Left lobe of liver (tissue), 2 donors: ENCODE measurements at regions not wholly inside any gene's neighbourhood (a gene's known extent, or its start where the extent isn't known, plus 50 kb on each side); places are given as distances from the start of the nearest gene placed in this dataset.
"Not testable (repeated sequence)": the region's sequence is repeated elsewhere in the genome, so short reads cannot be mapped to it uniquely, and the experiment has no call there.

Experiments
- ATAC-seq: fragments of 200-7000 bp; cut with Tn5 transposase; one replicate; pipeline ENCODE4 v1.9.1; 2020; ENCODE audit warnings: mild to moderate bottlenecking, moderate library complexity
- DNase-seq: peaks from one replicate; pipeline ENCODE4 v3.0.0-alpha.2; 2020; ENCODE audit warnings: low spot score
- donor health status: DM: no; HTN: no; CAD: no; lungs with moderate emphysema.
- donor health status: DM: no; HTN: yes; CAD: no.

GRCh38 chr9:90064248-90064647 lies 459.4 kb downstream of the GADD45G start:
- DNase-seq (peak; percentile 78), ATAC-seq (peak; percentile 94)

GRCh38 chr9:90064971-90065370 lies 460.2 kb downstream of the GADD45G start:
- no peak for DNase-seq
- ATAC-seq = no peak

- ATAC-seq (no peak), DNase-seq (no peak)
Measured at GRCh38 chr9:90065851-90066250, 461.0 kb downstream of the GADD45G start.

DNA sequence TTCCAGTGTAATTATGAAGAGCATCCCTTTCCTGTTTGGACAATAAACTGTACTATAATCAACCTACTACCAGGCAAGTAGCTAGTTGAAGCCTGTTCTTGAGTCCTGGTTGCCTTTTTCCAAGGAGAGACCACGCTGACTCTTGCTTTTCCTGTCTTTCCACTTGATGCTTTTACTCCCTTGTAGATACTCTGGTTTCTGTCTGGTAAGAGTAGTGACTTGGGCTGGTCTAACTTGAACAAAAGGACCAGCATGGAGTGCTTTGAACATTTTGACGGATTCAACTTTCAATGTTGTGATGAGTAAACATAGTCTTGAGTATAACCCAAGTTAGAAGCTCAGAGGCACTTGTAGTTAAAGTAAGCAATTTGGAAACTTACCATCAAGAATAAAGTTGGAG lies 464.3 kb downstream of the GADD45G start:
- no peak for DNase-seq
- ATAC-seq = no peak

DNA sequence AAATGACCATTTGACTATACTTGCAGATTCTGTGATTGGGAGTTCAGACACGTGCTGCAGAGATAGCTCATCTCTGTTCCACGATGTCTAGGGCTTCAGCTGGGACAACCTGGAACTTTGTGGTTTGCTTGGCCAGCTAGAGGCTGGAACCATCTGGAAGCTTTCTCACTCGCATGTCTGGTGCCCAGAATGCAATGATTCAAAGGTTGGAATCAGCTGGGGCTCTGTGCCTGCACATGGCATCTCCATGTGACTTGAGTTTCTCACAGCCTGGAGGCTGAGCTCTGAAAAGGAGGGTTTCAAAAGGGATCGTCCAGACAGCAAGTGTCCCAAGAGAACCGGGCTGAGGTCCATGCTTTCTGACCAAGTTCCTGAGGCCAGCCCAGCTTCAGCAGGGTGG lies 465.2 kb downstream of the GADD45G start:
- ATAC-seq (peak; percentile 66), DNase-seq (no peak)

GRCh38 chr9:90070469-90070868 lies 465.7 kb downstream of the GADD45G start:
- DNase-seq (no peak), ATAC-seq (no peak)

GRCh38 chr9:90070931-90071660 lies 466.3 kb downstream of the GADD45G start:
- DNase-seq = no peak
- ATAC-seq = no peak

- DNase-seq (no peak), ATAC-seq (no peak)
Measured at GRCh38 chr9:90073186-90073945, 468.6 kb downstream of the GADD45G start.

GRCh38 chr9:90074316-90074962 lies 469.6 kb downstream of the GADD45G start:
- no peak for ATAC-seq

DNA sequence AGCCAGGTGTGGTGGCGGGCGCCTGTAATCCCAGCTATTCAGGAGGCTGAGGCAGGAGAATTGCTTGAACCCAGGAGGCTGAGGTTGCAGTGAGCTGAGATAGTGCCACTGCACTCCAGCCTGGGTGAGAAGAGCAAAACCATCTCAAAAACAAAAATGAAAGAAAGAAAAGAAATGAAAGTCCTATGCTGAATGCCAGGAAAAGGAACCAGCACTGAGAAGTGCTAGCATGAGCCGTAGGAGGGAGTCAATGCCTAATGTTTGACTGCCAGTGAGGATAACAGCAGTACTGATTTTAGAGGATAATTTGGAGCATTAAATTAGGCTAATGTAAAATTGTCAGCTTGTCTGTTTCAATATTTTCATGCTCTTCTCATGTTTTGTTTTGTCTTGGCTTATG lies 472.8 kb downstream of the GADD45G start:
- DNase-seq, ATAC-seq: not testable (repeated sequence)

More at GRCh38 chr9:90074316-90074962, 469.6 kb downstream of the GADD45G start:
- DNase-seq = no peak

DNA sequence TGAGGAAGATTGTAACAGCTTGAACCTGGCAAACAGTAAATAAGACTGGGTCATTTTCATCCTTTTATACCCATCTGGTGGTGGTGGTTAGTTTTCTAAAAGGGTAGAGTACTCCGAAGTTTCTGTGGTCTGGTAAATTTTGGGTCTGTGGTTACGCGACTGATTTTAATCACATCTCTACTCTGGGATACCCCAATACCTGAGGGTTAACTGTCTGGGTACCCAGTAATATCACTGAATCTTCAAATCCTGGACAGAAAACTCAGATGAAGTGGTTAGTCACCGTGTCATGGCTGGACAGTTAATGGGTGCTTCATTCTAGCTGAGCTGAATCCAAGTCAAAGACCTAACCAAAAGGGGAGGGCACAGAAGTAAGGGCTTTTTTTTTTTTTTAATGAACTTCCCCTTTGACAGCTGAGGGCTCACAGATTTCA lies 474.2 kb downstream of the GADD45G start:
- ATAC-seq (no peak), DNase-seq (no peak)

DNA sequence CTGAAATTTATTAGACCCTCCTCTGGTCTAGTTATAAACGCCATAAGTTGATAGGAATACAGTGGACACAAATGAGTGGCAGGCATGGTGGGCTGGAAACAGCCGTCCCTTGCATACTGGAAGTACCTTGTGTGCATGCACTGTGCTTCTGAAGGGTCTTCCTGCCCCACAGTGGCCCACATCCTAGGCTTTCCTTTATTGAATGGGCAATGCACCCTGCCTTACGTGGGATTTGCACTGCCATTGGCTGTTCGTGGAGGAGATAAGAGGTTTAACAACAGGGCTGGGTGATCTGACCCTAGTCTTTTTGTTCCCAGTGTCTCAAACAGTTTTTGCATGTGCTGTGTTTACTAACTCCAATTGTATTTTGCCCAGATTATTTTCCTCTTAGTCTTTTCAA lies 480.8 kb downstream of the GADD45G start:
- DNase-seq = no peak
- no peak for ATAC-seq

DNA sequence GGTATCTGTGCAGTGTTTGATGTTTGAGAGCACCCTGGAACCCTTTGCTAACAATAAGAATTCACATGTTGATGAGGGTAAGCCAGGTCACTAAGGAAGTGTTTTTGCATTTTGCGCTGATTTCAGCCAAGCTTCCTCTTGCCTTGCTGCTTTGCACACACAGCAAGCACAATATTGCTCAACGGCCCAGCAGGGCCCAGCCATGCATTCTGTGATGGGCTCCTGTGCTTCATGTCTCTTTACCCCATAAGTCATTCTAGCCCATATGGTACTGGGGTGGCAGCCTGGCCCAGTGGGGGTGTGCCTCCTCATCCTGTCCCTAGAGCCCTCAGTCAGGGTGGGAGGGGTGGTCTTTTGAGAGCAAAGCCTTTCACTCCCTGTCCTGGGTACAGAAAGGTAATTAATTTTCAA lies 481.3 kb downstream of the GADD45G start:
- DNase-seq (no peak), ATAC-seq (peak; percentile 64)

GRCh38 chr9:90088434-90088833 lies 483.6 kb downstream of the GADD45G start:
- no peak for ATAC-seq

GRCh38 chr9:90088856-90089255 lies 484.0 kb downstream of the GADD45G start:
- ATAC-seq (no peak), DNase-seq (no peak)

More at GRCh38 chr9:90088434-90088833, 483.6 kb downstream of the GADD45G start:
- no peak for DNase-seq

DNA sequence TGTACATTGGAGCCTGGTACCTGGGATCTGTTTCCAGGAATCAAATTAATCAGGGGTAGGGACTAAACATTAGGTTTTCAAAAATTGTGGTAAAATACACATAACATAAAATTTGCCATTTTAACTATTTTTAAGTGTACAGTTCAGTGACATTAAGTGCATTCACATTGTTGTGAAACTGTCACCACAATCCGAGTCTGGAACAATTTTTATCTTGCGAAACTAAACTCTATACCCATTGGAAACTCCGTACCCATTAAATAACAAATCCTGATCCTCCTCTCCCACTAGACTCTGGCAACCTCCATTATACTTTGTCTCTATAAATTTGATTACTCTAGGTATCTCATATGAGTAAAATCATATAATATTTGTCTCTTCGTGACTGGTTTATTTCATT lies 486.2 kb downstream of the GADD45G start:
- DNase-seq = no peak
- peak; percentile 46 for ATAC-seq

DNA sequence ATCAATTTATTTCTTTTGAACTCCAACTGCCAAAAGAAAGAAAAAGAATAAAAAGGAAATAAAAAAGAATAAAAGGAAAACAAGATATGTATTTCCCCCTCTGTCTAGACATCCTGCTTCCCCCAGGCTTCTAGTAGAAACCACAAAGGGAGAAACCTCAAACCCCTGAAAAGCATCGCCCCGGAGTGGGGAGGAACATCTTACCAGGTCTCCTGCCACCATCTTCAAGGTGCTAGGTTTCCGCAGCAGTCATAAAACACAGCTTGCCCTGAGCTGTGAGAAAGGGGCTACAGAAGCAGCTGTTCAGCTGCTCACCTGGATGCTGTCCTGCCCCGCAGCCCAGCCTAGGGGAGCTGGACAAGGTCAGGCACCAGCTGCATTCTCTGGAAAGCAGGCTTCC lies 487.7 kb downstream of the GADD45G start:
- no peak for DNase-seq
- ATAC-seq = no peak

DNA sequence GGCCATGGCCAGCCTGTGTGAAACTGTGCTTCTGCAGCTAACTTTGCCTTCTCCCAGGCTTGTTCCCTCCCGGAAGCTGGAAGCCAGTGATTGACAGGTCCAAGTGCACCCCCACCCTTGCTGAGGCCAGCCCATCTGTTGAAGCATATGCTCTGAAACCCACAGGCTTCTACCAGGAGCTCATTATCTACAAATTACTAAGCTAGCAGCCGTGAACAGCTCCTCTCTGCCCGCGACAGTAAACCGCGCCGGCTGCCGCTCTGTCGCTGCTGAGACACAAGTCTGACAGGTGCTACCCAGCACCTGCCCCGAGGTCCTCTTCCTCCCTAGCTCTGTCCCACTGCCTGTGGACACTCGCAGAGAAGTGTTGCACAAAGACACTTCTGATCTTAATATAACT lies 490.9 kb downstream of the GADD45G start:
- DNase-seq (no peak), ATAC-seq (no peak)

DNA sequence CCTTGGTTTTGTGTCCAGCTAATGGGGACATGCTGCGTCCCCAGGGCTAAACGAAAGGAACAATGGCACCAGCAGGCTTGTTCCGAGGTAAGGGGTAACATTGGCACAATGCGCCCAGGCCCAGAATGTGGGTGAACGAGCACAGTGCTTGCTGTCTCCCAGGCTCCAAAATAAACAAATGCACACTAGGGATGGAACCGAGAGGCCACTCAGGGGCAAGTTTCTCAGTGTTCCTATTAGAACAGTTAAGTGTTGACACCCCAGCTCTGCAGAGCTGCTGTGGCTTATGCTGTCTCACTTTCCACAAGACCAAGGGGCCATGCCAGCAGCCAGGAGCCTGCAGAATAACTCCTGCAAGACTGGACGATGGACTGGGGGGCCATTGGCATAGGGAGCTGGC lies 492.4 kb downstream of the GADD45G start:
- DNase-seq (no peak), ATAC-seq (no peak)

- no peak for ATAC-seq
- no peak for DNase-seq
Measured at GRCh38 chr9:90098408-90098807, 493.6 kb downstream of the GADD45G start.

GRCh38 chr9:90099262-90099963 lies 494.6 kb downstream of the GADD45G start:
- DNase-seq (no peak), ATAC-seq (peak; percentile 74)
